HG02885 (cell line): ENCODE measurements at regions not wholly inside any gene's neighbourhood (a gene's known extent, or its start where the extent isn't known, plus 50 kb on each side); places are given as distances from the start of the nearest gene placed in this dataset.

Source experiments
- ATAC-seq: cut with Tn5 transposase; IDR thresholded peaks from one replicate; pipeline ENCODE4 v1.9.1; 2021; ENCODE audit warnings: mild to moderate bottlenecking; ENCODE audit not compliant: unreplicated experiment, poor library complexity

DNA sequence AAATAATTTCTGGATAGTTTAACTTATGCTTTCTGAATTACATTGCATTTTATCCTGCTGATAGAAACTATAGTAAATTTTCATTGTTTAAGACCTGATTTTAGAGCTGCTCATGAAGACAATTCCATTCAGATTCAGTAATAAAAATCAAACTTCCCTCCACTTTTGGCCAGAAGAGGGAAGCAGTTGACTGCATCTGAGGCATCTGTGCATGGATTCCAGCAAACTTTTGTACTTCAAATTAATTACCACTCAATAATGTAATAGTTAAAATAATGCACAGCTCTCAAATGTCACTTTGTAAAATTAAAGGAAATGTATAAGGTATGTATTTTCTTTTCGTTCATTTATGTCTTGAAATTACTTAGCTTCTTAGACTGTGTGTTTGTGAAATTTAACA, 64.2 kb upstream of the SLC35B3 start:
- ATAC-seq = no peak

DNA sequence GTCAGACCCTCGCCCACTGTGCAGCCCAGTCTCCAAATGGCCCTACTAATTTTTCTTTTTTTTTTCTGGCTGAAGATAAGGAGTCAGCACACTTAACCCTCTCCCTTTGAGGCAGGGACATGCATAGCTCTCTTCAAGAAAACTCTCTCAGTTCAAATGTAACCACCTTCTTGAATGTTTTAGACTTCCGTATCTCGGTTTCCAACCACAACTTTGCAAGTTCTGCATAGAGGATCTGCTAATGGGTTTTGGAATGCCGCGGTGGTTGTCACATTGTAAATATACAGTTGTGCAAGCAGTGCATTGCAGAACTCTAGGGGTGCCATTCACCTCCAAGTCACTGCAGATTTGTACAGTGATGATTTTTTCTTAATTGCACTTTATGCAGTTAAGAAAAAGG, 59.4 kb upstream of the SLC35B3 start:
- ATAC-seq = no peak

DNA sequence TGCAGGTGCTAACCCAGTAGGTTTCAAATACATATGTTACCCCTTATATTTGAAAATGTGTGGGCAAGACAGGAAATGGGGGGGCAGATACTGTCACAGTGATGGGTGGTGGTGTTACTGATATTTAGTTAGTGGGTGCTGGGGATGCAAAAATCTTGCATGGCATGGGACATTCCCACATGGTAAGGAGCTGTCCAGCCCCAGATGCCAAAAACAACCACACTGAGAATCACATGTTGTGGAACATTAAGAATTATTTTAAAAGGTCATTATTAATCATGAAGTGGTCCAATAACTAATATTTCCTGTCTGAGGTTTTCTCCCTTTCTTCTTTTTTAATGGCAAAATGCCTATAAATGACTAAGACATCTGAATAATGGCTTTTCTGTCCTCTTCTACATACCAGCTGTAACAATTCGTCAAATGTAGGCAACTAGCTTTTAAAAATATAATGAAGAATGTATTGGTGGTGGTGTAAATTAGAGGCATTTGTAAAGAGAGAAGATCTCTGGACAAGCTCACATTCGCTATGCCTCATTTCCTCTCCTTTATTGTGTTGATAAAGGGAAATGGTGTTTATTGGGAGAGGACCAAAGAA, 57.3 kb upstream of the SLC35B3 start:
- no peak for ATAC-seq
